ENCODE measurements at regions not wholly inside any gene's neighbourhood (a gene's known extent, or its start where the extent isn't known, plus 50 kb on each side); places are given as distances from the start of the nearest gene placed in this dataset.

GRCh38 chr5:93072831-93073459 is 508.1 kb downstream of the NR2F1-AS1 start:
- Histone ChIP-seq H3K4me3 (no peak overlapping the region), H3K27me3 (no peaks in the 10 kb centered on the region), H3K4me1 (no peaks in the 10 kb centered on the region), H3K27ac (no peak overlapping the region), H3K9me3 (no peaks in the 10 kb centered on the region), H3K36me3 (no peaks in the 10 kb centered on the region)
- no peak for ATAC-seq
- DNase-seq, result no peak
- in situ Hi-C loops (cut with MboI; ENCODE audit: low sequenced_read_pairs in 4 of 4) (no loop called here), intact Hi-C loops (cut with DNase I; ENCODE audit: low total_unique reads) (no loop called here)
- no peak for TF ChIP-seq CTCF (IDR thresholded peaks at IDR 0.05 in 4 of 5, conservative IDR thresholded peaks at IDR 0.05 in 1 of 5)
- TF ChIP-seq POLR2A (IDR thresholded peaks at IDR 0.05), result no peak

- intact Hi-C loops (cut with DNase I; ENCODE audit: low total_unique reads), result no loop called here
- Histone ChIP-seq H3K4me1 (no peaks in the 10 kb centered on the region), H3K4me3 (no peak overlapping the region), H3K36me3 (no peaks in the 10 kb centered on the region), H3K9me3 (no peaks in the 10 kb centered on the region), H3K27me3 (no peaks in the 10 kb centered on the region), H3K27ac (no peak overlapping the region)
- ATAC-seq, result no peak
- DNase-seq, result no peak
- in situ Hi-C loops (cut with MboI; ENCODE audit: low sequenced_read_pairs in 4 of 4), result no loop called here
- TF ChIP-seq POLR2A (IDR thresholded peaks at IDR 0.05), result no peak
- no peak for TF ChIP-seq CTCF (IDR thresholded peaks at IDR 0.05 in 4 of 5, conservative IDR thresholded peaks at IDR 0.05 in 1 of 5)
These were observed 509.3 kb downstream of the NR2F1-AS1 start for GRCh38 chr5:93071710-93072109.

GRCh38 chr5:93070938-93071337 is 510.1 kb downstream of the NR2F1-AS1 start:
- no peak for TF ChIP-seq POLR2A (IDR thresholded peaks at IDR 0.05)
- no peak for TF ChIP-seq CTCF (IDR thresholded peaks at IDR 0.05 in 4 of 5, conservative IDR thresholded peaks at IDR 0.05 in 1 of 5)

GRCh38 chr5:93069276-93069675 is 511.7 kb downstream of the NR2F1-AS1 start:
- H3K36me3 ChIP-seq, result no peaks in the 10 kb centered on the region
- intact Hi-C loops (cut with DNase I; ENCODE audit: low total_unique reads) (no loop called here), in situ Hi-C loops (cut with MboI; ENCODE audit: low sequenced_read_pairs in 4 of 4) (no loop called here)
- ATAC-seq (no peak), DNase-seq (no peak)
- TF ChIP-seq POLR2A (IDR thresholded peaks at IDR 0.05), result no peak
- TF ChIP-seq CTCF (IDR thresholded peaks at IDR 0.05 in 4 of 5, conservative IDR thresholded peaks at IDR 0.05 in 1 of 5), result no peak
- H3K27me3 ChIP-seq, result no peaks in the 10 kb centered on the region
- no peaks in the 10 kb centered on the region for H3K9me3 ChIP-seq
- no peaks in the 10 kb centered on the region for H3K4me1 ChIP-seq
- no peak overlapping the region for H3K27ac ChIP-seq
- H3K4me3 ChIP-seq, result no peak overlapping the region

More at GRCh38 chr5:93070938-93071337, 510.1 kb downstream of the NR2F1-AS1 start:
- H3K36me3 ChIP-seq, result no peaks in the 10 kb centered on the region
- no peaks in the 10 kb centered on the region for H3K4me1 ChIP-seq
- intact Hi-C loops (cut with DNase I; ENCODE audit: low total_unique reads), result no loop called here
- H3K4me3 ChIP-seq, result no peak overlapping the region
- in situ Hi-C loops (cut with MboI; ENCODE audit: low sequenced_read_pairs in 4 of 4), result no loop called here
- ATAC-seq (no peak), DNase-seq (no peak)
- no peak overlapping the region for H3K27ac ChIP-seq
- H3K9me3 ChIP-seq, result no peaks in the 10 kb centered on the region
- no peaks in the 10 kb centered on the region for H3K27me3 ChIP-seq

- DNase-seq, result no peak
- intact Hi-C loops (cut with DNase I; ENCODE audit: low total_unique reads), result no loop called here
These were observed 518.5 kb downstream of the NR2F1-AS1 start for GRCh38 chr5:93062548-93062947.

More at GRCh38 chr5:93062548-93062947, 518.5 kb downstream of the NR2F1-AS1 start:
- TF ChIP-seq POLR2A (IDR thresholded peaks at IDR 0.05) (no peak), CTCF (IDR thresholded peaks at IDR 0.05 in 4 of 5, conservative IDR thresholded peaks at IDR 0.05 in 1 of 5) (no peak)
- in situ Hi-C loops (cut with MboI; ENCODE audit: low sequenced_read_pairs in 4 of 4), result no loop called here
- Histone ChIP-seq H3K36me3 (no peaks in the 10 kb centered on the region), H3K27ac (no peak overlapping the region), H3K9me3 (no peaks in the 10 kb centered on the region), H3K4me1 (no peaks in the 10 kb centered on the region), H3K4me3 (no peak overlapping the region), H3K27me3 (no peaks in the 10 kb centered on the region)
- ATAC-seq, result no peak
